Aorta (tissue), 5 donors: ENCODE measurements at regions not wholly inside any gene's neighbourhood (a gene's known extent, or its start where the extent isn't known, plus 50 kb on each side); places are given as distances from the start of the nearest gene placed in this dataset.
"Not testable (repeated sequence)": the region's sequence is repeated elsewhere in the genome, so short reads cannot be mapped to it uniquely, and the experiment has no call there.

Experiments used
- ATAC-seq: fragments of 200-7000 bp; cut with Tn5 transposase; one replicate; pipeline ENCODE4 v1.9.1; 2022; ENCODE audit warnings: moderate library complexity; ENCODE audit not compliant: low FRiP score
- DNase-seq, 2 donors: peaks; one replicate each; pipeline ENCODE4 v3.0.0-alpha.2; 2020
- H3K27ac ChIP-seq, 2 donors: one replicate each; pipeline ENCODE4 v1.5.1; 2013; ENCODE audit warnings: low read length in 2 of 2, mild to moderate bottlenecking in 2 of 2, moderate library complexity in 2 of 2, control low read depth in 1 of 2, inconsistent platforms in 1 of 2, low read depth in 1 of 2
- H3K27me3 ChIP-seq, 2 donors: one replicate each; pipeline ENCODE4 v1.6.1; 2013; ENCODE audit warnings: control low read depth in 1 of 2, low read length in 1 of 2, mild to moderate bottlenecking in 1 of 2, moderate library complexity in 1 of 2; ENCODE audit not compliant: insufficient read depth in 2 of 2, control insufficient read depth in 1 of 2
- H3K36me3 ChIP-seq, 2 donors: one replicate each; pipeline ENCODE4 v1.6.1; 2013; ENCODE audit warnings: control low read depth in 1 of 2, low read length in 1 of 2, mild to moderate bottlenecking in 1 of 2; ENCODE audit not compliant: insufficient read depth in 2 of 2, control insufficient read depth in 1 of 2
- H3K4me1 ChIP-seq, 2 donors: one replicate each; pipeline ENCODE4 v1.6.1; 2013; ENCODE audit warnings: low read length in 2 of 2, control low read depth in 1 of 2, mild to moderate bottlenecking in 1 of 2, moderate library complexity in 1 of 2; ENCODE audit not compliant: insufficient read depth in 2 of 2, control insufficient read depth in 1 of 2
- H3K4me3 ChIP-seq, 2 donors: one replicate each; pipeline ENCODE4 v1.5.1; 2013; ENCODE audit warnings: low read length in 2 of 2, control low read depth in 1 of 2, mild to moderate bottlenecking in 1 of 2
- H3K9me3 ChIP-seq: one replicate; pipeline ENCODE4 v1.6.1; 2013; ENCODE audit warnings: mild to moderate bottlenecking, low read length; ENCODE audit not compliant: control insufficient read depth
- WGBS, 2 donors: extraction: QIAGEN DNeasy Blood & Tissue Kit; methylation state at CpG; one replicate each; pipeline ENCODE4 v1.1.7; 2013; 5-methylcytosine and 5-hydroxymethylcytosine counted together
- intact Hi-C, 2 donors: fragments of 100-400 bp; cut with DNase I; formaldehyde crosslinking; loops; one replicate each; pipeline versions ENCODE4 v1.14.2 to v1.15.0; 2022
- donor health status: healthy with polysubstance abuse.
- donor health status: Bipolar disorder and iron deficiency.
- donor health status: DM: no; HTN: no; CAD: no.
- donor health status: DM: no; HTN: no; CAD: no.
- donor health status: DM: yes; HTN: yes; CAD: no.

- H3K27me3 ChIP-seq = no peaks in the 10 kb centered on the region
- H3K4me3 ChIP-seq = peak overlapping the region; percentile 48 to 52
- intact Hi-C loops = loop anchor here in 1 of 2 donors (5.0 kb wide), 1 partner anchor 54 kb away; no protein-coding TSS in a partner anchor
- ATAC-seq (no peak), DNase-seq (no peak)
- 13 to 33% methylated on average over 6 of the region's 6 CpGs for WGBS, 2 donors
- H3K9me3 ChIP-seq = no peaks in the 10 kb centered on the region
- H3K27ac ChIP-seq = peak overlapping the region in 1 of 2 donors; percentile 65
- no peaks in the 10 kb centered on the region for H3K4me1 ChIP-seq
- no peaks in the 10 kb centered on the region for H3K36me3 ChIP-seq
Measured at GRCh38 chr3:536417-536813, 339.9 kb downstream of the CHL1 start.

- no peaks in the 10 kb centered on the region for H3K27me3 ChIP-seq
- H3K36me3 ChIP-seq = no peaks in the 10 kb centered on the region
- H3K27ac ChIP-seq = no peak overlapping the region
- ATAC-seq (no peak), DNase-seq (no peak)
- WGBS, 2 donors = 38 to 48% methylated on average over 12 of the region's 12 CpGs
- H3K9me3 ChIP-seq = no peaks in the 10 kb centered on the region
- intact Hi-C loops = no loop called here
- H3K4me1 ChIP-seq = no peaks in the 10 kb centered on the region
- H3K4me3 ChIP-seq = no peak overlapping the region
Measured at GRCh38 chr3:541062-541801, 344.7 kb downstream of the CHL1 start.

- Histone ChIP-seq H3K27ac (no peak overlapping the region), H3K9me3 (no peaks in the 10 kb centered on the region), H3K36me3 (no peaks in the 10 kb centered on the region), H3K4me1 (no peaks in the 10 kb centered on the region), H3K4me3 (no peak overlapping the region), H3K27me3 (no peaks in the 10 kb centered on the region)
- intact Hi-C loops = no loop called here
- 68 to 75% methylated on average over 3 of the region's 3 CpGs for WGBS, 2 donors
- ATAC-seq (no peak), DNase-seq (no peak)
Measured at GRCh38 chr3:542021-542420, 345.5 kb downstream of the CHL1 start.

GRCh38 chr3:549636-550035 is 353.1 kb downstream of the CHL1 start:
- Histone ChIP-seq H3K9me3 (no peaks in the 10 kb centered on the region), H3K4me3 (no peak overlapping the region), H3K27ac (no peak overlapping the region), H3K27me3 (no peaks in the 10 kb centered on the region), H3K36me3 (no peaks in the 10 kb centered on the region), H3K4me1 (no peaks in the 10 kb centered on the region)
- ATAC-seq (no peak), DNase-seq (no peak)
- WGBS, 2 donors = 58 to 65% methylated on average over 2 of the region's 2 CpGs
- intact Hi-C loops = no loop called here

GRCh38 chr3:550471-550870 is 353.9 kb downstream of the CHL1 start:
- Histone ChIP-seq H3K9me3 (no peaks in the 10 kb centered on the region), H3K4me1 (no peaks in the 10 kb centered on the region), H3K4me3 (no peak overlapping the region), H3K27ac (no peak overlapping the region), H3K27me3 (no peaks in the 10 kb centered on the region), H3K36me3 (no peaks in the 10 kb centered on the region)
- 97 to 99% methylated on average over 1 of the region's 1 CpG for WGBS, 2 donors
- ATAC-seq = no peak
- intact Hi-C loops = no loop called here
- no peak for DNase-seq

GRCh38 chr3:557972-558371 is 361.4 kb downstream of the CHL1 start:
- WGBS, 2 donors = 78 to 88% methylated on average over 1 of the region's 1 CpG
- H3K36me3 ChIP-seq = no peaks in the 10 kb centered on the region
- H3K9me3 ChIP-seq = no peaks in the 10 kb centered on the region
- no peak for DNase-seq
- H3K27ac ChIP-seq = no peak overlapping the region
- intact Hi-C loops = no loop called here
- ATAC-seq = no peak
- H3K27me3 ChIP-seq = no peaks in the 10 kb centered on the region
- no peaks in the 10 kb centered on the region for H3K4me1 ChIP-seq
- no peak overlapping the region for H3K4me3 ChIP-seq

GRCh38 chr3:567488-568185 is 371.1 kb downstream of the CHL1 start:
- 69 to 70% methylated on average over 5 of the region's 5 CpGs for WGBS, 2 donors
- Histone ChIP-seq H3K4me3 (no peak overlapping the region), H3K4me1 (no peaks in the 10 kb centered on the region), H3K27me3 (no peaks in the 10 kb centered on the region), H3K36me3 (no peaks in the 10 kb centered on the region), H3K27ac (no peak overlapping the region), H3K9me3 (no peaks in the 10 kb centered on the region)
- ATAC-seq (no peak), DNase-seq (no peak)
- intact Hi-C loops = no loop called here

GRCh38 chr3:579529-579928 is 383.0 kb downstream of the CHL1 start:
- H3K36me3 ChIP-seq, H3K4me1 ChIP-seq, H3K4me3 ChIP-seq, H3K27me3 ChIP-seq, ATAC-seq, H3K27ac ChIP-seq, DNase-seq, intact Hi-C loops, H3K9me3 ChIP-seq: not testable (repeated sequence)
- WGBS, 2 donors = 78 to 83% methylated on average over 2 of the region's 2 CpGs

- H3K27ac ChIP-seq, H3K4me3 ChIP-seq, DNase-seq, H3K27me3 ChIP-seq, H3K4me1 ChIP-seq, intact Hi-C loops, ATAC-seq, H3K9me3 ChIP-seq, H3K36me3 ChIP-seq: not testable (repeated sequence)
Measured at GRCh38 chr3:589066-589465, 392.5 kb downstream of the CHL1 start.
